Endothelial cell (in vitro differentiated cells): ENCODE measurements at regions not wholly inside any gene's neighbourhood (a gene's known extent, or its start where the extent isn't known, plus 50 kb on each side); places are given as distances from the start of the nearest gene placed in this dataset.

Source experiments
- DNase-seq: peaks from one replicate; pipeline ENCODE4 v3.0.0; 2021; ENCODE audit warnings: low spot score
- H3K27ac Mint-ChIP-seq: one replicate; pipeline ENCODE4 v1.8.0; 2021; ENCODE audit warnings: mixed read lengths, inconsistent platforms; ENCODE audit not compliant: unreplicated experiment
- H3K27me3 Mint-ChIP-seq: one replicate; pipeline ENCODE4 v1.8.0; 2021; ENCODE audit warnings: mild to moderate bottlenecking, moderate library complexity, mixed read lengths, inconsistent platforms; ENCODE audit not compliant: unreplicated experiment
- H3K36me3 Mint-ChIP-seq: one replicate; pipeline ENCODE4 v1.8.0; 2021; ENCODE audit warnings: mild to moderate bottlenecking, low read depth, mixed read lengths, inconsistent platforms; ENCODE audit not compliant: unreplicated experiment
- H3K4me1 Mint-ChIP-seq: one replicate; pipeline ENCODE4 v1.8.0; 2021; ENCODE audit warnings: mild to moderate bottlenecking, mixed read lengths, inconsistent platforms; ENCODE audit not compliant: unreplicated experiment
- H3K4me3 Mint-ChIP-seq: one replicate; pipeline ENCODE4 v1.8.0; 2021; ENCODE audit warnings: mild to moderate bottlenecking, mixed read lengths, inconsistent platforms; ENCODE audit not compliant: unreplicated experiment
- H3K9me3 Mint-ChIP-seq: one replicate; pipeline ENCODE4 v1.8.0; 2021; ENCODE audit warnings: mixed read lengths, inconsistent platforms; ENCODE audit not compliant: unreplicated experiment
- TF ChIP-seq, protein P1 (sequence below): fragments of 200-600 bp; sonication (generic); IDR thresholded peaks from one replicate; pipeline ENCODE4 v1.5.0; 2021; ENCODE audit warnings: antibody characterized with exemption; ENCODE audit not compliant: unreplicated experiment

DNA sequence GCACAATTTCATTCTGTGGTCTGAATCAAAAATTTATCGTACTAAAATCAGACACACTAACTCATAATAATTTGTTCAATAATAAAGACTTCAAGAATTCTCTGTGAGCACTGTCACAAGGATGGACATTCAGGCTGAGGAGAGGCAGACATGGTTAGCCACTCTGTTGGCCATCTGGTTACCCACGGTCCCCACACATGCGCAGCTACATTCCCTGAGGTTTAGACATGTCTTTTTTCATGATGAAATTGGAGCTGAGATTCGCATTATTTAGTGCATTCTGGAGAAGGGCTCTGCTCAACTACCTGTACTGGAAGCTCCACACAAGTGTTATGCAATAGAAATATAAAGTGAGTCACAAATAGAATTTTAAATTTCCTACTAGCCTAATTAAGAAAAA lies 156.9 kb downstream of the SUCNR1 start:
- no peak for DNase-seq
- H3K4me3 Mint-ChIP-seq, result no peak overlapping the region

DNA sequence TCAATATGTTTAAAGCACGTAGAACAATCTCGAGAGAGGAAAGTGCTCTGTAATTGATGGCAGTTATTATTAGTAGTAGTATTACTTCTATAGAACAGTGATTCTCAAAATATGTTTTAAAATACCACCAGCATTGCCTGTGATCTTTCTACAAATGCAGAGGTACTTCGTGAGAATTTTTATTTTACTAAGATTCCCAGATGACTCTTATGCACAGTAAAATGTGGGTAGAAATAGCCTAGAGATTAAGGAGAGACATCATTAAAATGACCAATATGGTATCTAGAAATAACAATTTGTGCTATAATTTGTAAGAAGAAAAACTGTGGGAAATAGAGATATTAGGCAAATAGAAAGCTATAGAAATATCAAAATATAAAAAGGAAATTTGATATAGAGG lies 157.9 kb downstream of the SUCNR1 start:
- TF ChIP-seq, protein P1, sequence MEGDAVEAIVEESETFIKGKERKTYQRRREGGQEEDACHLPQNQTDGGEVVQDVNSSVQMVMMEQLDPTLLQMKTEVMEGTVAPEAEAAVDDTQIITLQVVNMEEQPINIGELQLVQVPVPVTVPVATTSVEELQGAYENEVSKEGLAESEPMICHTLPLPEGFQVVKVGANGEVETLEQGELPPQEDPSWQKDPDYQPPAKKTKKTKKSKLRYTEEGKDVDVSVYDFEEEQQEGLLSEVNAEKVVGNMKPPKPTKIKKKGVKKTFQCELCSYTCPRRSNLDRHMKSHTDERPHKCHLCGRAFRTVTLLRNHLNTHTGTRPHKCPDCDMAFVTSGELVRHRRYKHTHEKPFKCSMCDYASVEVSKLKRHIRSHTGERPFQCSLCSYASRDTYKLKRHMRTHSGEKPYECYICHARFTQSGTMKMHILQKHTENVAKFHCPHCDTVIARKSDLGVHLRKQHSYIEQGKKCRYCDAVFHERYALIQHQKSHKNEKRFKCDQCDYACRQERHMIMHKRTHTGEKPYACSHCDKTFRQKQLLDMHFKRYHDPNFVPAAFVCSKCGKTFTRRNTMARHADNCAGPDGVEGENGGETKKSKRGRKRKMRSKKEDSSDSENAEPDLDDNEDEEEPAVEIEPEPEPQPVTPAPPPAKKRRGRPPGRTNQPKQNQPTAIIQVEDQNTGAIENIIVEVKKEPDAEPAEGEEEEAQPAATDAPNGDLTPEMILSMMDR, result no peak
- no peaks in the 10 kb centered on the region for H3K4me1 Mint-ChIP-seq
- no peaks in the 10 kb centered on the region for H3K27me3 Mint-ChIP-seq
- no peak for DNase-seq
- H3K9me3 Mint-ChIP-seq, result no peaks in the 10 kb centered on the region
- H3K36me3 Mint-ChIP-seq, result no peaks in the 10 kb centered on the region
- H3K27ac Mint-ChIP-seq, result no peak overlapping the region
- no peak overlapping the region for H3K4me3 Mint-ChIP-seq

More for the DNA sequence above, 156.9 kb downstream of the SUCNR1 start:
- no peak overlapping the region for H3K27ac Mint-ChIP-seq
- H3K36me3 Mint-ChIP-seq, result no peaks in the 10 kb centered on the region
- no peaks in the 10 kb centered on the region for H3K4me1 Mint-ChIP-seq
- TF ChIP-seq, protein P1, result no peak
- H3K27me3 Mint-ChIP-seq, result no peaks in the 10 kb centered on the region
- no peaks in the 10 kb centered on the region for H3K9me3 Mint-ChIP-seq

DNA sequence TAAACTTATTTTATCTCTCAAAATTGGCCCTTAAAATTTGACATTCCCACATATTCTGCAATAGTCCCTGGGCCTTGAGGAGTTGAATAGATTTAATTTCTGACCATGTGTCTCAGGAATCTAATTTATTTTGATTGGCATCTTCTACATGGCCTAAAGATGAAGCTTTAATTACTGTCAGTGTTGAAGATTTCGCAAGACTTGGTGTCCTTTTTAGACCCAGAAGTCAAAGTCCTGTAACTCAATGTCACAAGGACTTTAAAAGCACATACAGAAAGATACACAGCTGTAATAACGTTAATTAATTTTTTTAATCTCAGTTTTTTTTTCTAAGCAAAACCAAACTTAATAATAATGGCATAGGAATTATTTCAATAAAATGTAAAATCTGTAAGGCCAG lies 163.9 kb downstream of the SUCNR1 start:
- no peaks in the 10 kb centered on the region for H3K9me3 Mint-ChIP-seq
- no peak overlapping the region for H3K4me3 Mint-ChIP-seq
- DNase-seq, result no peak
- H3K27ac Mint-ChIP-seq, result no peak overlapping the region
- H3K27me3 Mint-ChIP-seq, result no peaks in the 10 kb centered on the region
- TF ChIP-seq, protein P1, result no peak
- peaks cover 5% of the 10 kb centered on the region for H3K4me1 Mint-ChIP-seq
- H3K36me3 Mint-ChIP-seq, result no peaks in the 10 kb centered on the region

DNA sequence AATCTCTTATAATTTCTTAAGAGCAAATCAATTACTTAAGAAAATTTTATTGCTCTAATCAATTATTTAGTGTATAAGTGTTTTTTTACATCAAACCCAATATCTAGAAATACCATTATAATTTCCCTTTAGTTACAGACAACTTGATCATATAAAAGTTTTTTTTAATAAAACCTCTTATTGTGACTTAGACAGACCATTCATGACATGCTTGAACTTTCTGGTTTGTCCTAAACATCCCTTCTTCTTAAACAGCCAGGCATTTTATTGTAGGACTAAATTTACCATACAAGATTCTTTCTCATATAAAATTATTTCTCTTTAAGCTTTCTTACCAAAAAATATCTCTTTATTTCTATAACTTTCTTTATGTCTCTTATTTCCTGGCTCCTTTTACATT lies 164.5 kb downstream of the SUCNR1 start:
- TF ChIP-seq, protein P1, result no peak
- no peak for DNase-seq
- Mint-ChIP-seq H3K27ac (no peak overlapping the region), H3K27me3 (no peaks in the 10 kb centered on the region), H3K4me3 (no peak overlapping the region), H3K4me1 (peaks cover 5% of the 10 kb centered on the region), H3K9me3 (no peaks in the 10 kb centered on the region), H3K36me3 (no peaks in the 10 kb centered on the region)

DNA sequence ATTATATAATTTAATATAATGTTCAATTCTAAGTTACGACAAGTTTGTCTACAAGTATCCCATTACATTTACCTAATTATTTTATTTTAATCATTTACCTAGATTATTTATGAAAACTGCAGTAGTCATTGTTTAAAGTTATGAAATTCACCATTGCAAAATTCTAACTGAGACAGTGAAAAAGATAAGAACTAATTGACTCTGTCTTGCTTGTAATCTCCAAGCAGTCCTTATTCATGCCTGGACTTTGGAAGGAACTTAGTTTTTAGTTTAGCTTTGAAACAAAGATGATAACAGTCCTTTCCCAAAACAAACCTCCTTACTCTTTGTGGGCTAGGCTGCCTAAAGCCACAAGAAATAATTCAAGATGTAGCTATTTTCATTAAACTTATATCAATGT lies 165.0 kb downstream of the SUCNR1 start:
- no peak for DNase-seq
- no peaks in the 10 kb centered on the region for H3K36me3 Mint-ChIP-seq
- H3K9me3 Mint-ChIP-seq, result no peaks in the 10 kb centered on the region

More for the DNA sequence above, 165.0 kb downstream of the SUCNR1 start:
- Mint-ChIP-seq H3K4me1 (peaks cover 5% of the 10 kb centered on the region), H3K27me3 (no peaks in the 10 kb centered on the region), H3K27ac (no peak overlapping the region), H3K4me3 (no peak overlapping the region)
- TF ChIP-seq, protein P1, result no peak
